A549 (cell line): ENCODE measurements at regions not wholly inside any gene's neighbourhood (a gene's known extent, or its start where the extent isn't known, plus 50 kb on each side); places are given as distances from the start of the nearest gene placed in this dataset.

ENCODE experiments used
- ATAC-seq, 2 experiments: fragments of 200-7000 bp in 1 of 2; fragments of >200 bp in 1 of 2; cut with Nextera tagmentation in 1 of 2; cut with Tn5 transposase in 1 of 2; 3 replicates each; pipeline versions ENCODE4 v1.8.0 to v1.9.1; 2018 to 2020; ENCODE audit warnings: mild to moderate bottlenecking in 1 of 2, moderate library complexity in 1 of 2
- CTCF ChIA-PET: fragments of 300-600 bp; sonication (Branson Sonifier 250); formaldehyde crosslinking; extraction: SDS; loops from one replicate; lab custom pipeline; 2021; ENCODE audit warnings: antibody characterized with exemption, inconsistent platforms; lab: Yijun Ruan, JAX
- POLR2A ChIA-PET: fragments of 350-600 bp; formaldehyde crosslinking; extraction: SDS; loops from one replicate; lab custom pipeline; 2021; ENCODE audit warnings: antibody characterized with exemption, inconsistent platforms; lab: Yijun Ruan, JAX
- DNase-seq, 2 experiments: peaks; one replicate each; pipeline versions ENCODE4 v3.0.0 to v3.0.0-alpha.2; 2011 to 2016; ENCODE audit warnings: low read depth in 1 of 2, low spot score in 1 of 2
- FAIRE-seq: peaks from 2 replicates; lab custom pipeline; 2011; peaks lifted over from hg19 to GRCh38; lab: Jason Lieb, UNC
- H3K27ac ChIP-seq, 2 experiments: fragments of >200 bp; sonication (Bioruptor Twin); formaldehyde crosslinking; 3 replicates each; pipeline ENCODE4 v1.5.1; 2016 to 2017
- H3K4me1 ChIP-seq: fragments of >200 bp; sonication (Bioruptor Twin); formaldehyde crosslinking; 3 replicates; pipeline ENCODE4 v1.6.1; 2016
- H3K4me2 ChIP-seq: fragments of >200 bp; sonication (Bioruptor Twin); formaldehyde crosslinking; 3 replicates; pipeline ENCODE4 v1.6.1; 2016
- H3K4me3 ChIP-seq: fragments of >200 bp; sonication (Bioruptor Twin); formaldehyde crosslinking; 3 replicates; pipeline ENCODE4 v1.5.1; 2016
- H3K9me3 ChIP-seq: fragments of >200 bp; sonication (Bioruptor Twin); formaldehyde crosslinking; 3 replicates; pipeline ENCODE4 v1.6.1; 2016
- BHLHE40 ChIP-seq: IDR thresholded peaks from 2 replicates; pipeline ENCODE4 v1.6.1; 2012; ENCODE audit warnings: low read depth, low read length, inconsistent platforms
- CHD2 ChIP-seq: fragments of 150-350 bp; IDR thresholded peaks from 2 replicates; pipeline ENCODE4 v1.6.1; 2014; ENCODE audit warnings: low read length; ENCODE audit not compliant: partially characterized antibody
- ELK1 ChIP-seq: fragments of 150-350 bp; IDR thresholded peaks from 2 replicates; pipeline ENCODE4 v1.6.1; 2014; ENCODE audit warnings: low read depth, mild to moderate bottlenecking, low read length
- FOSL2 ChIP-seq, 2 experiments: fragments of 450-650 bp in 1 of 2; fragments of >200 bp in 1 of 2; sonication (Bioruptor Twin) in 1 of 2; formaldehyde crosslinking; IDR thresholded peaks; 2 replicates each; pipeline versions ENCODE4 v1.5.0 to v1.6.1; 2016 to 2020; ENCODE audit warnings: mild to moderate bottlenecking in 1 of 2, moderate library complexity in 1 of 2
- HDAC2 ChIP-seq: fragments of 200-600 bp; sonication (generic); IDR thresholded peaks from 2 replicates; pipeline ENCODE4 v1.6.1; 2016
- HEYL ChIP-seq: fragments of 250-450 bp; sonication (Bioruptor Pico); IDR thresholded peaks from 2 replicates; pipeline ENCODE4 v1.8.0; 2021; ENCODE audit warnings: mild to moderate bottlenecking, moderate library complexity
- HOXB5 ChIP-seq: fragments of 250-450 bp; sonication (Bioruptor Pico); IDR thresholded peaks from 2 replicates; pipeline ENCODE4 v1.5.0; 2020; ENCODE audit warnings: mild to moderate bottlenecking, moderate library complexity
- JUN ChIP-seq, 2 experiments: fragments of >200 bp; sonication (Bioruptor Twin); formaldehyde crosslinking; IDR thresholded peaks; 2 replicates in 1 of 2; 3 replicates in 1 of 2; pipeline ENCODE4 v1.6.1; 2016 to 2017
- MAFK ChIP-seq: fragments of 450-650 bp; IDR thresholded peaks from 2 replicates; pipeline ENCODE4 v1.6.1; 2014; ENCODE audit not compliant: partially characterized antibody
- MAX ChIP-seq: IDR thresholded peaks from 2 replicates; pipeline ENCODE4 v1.6.1; 2012
- MAZ ChIP-seq: fragments of 150-350 bp; IDR thresholded peaks from 2 replicates; pipeline ENCODE4 v1.6.1; 2014; ENCODE audit warnings: antibody characterized with exemption, low read depth, low read length, borderline replicate concordance
- NFE2L2 ChIP-seq: fragments of 150-350 bp; conservative IDR thresholded peaks from 2 replicates; pipeline ENCODE4 v1.6.1; 2014; ENCODE audit warnings: low read length
- NPAS2 ChIP-seq: fragments of 250-450 bp; sonication (Bioruptor Pico); IDR thresholded peaks from 2 replicates; pipeline ENCODE4 v1.8.0; 2022; ENCODE audit warnings: mild to moderate bottlenecking, moderate library complexity, borderline replicate concordance
- POLR2AphosphoS2 ChIP-seq: conservative IDR thresholded peaks from 2 replicates; pipeline ENCODE4 v1.6.1; 2012; ENCODE audit warnings: low read length, improper control_type of control experiment, inconsistent platforms
- RARB ChIP-seq: fragments of 250-450 bp; sonication (Bioruptor Pico); IDR thresholded peaks from 2 replicates; pipeline ENCODE4 v1.8.0; 2021; ENCODE audit warnings: mild to moderate bottlenecking, moderate library complexity
- RNF2 ChIP-seq: fragments of 200-600 bp; sonication (generic); IDR thresholded peaks from 2 replicates; pipeline ENCODE4 v1.6.1; 2016; ENCODE audit warnings: low read depth, mild to moderate bottlenecking, antibody characterized with exemption, moderate library complexity, borderline replicate concordance
- TP53 ChIP-seq: fragments of 250-450 bp; sonication (Bioruptor Pico); IDR thresholded peaks from 2 replicates; pipeline ENCODE4 v1.5.0; 2021; ENCODE audit warnings: mild to moderate bottlenecking, moderate library complexity
- ZNF302 ChIP-seq: fragments of 250-450 bp; sonication (Bioruptor Pico); IDR thresholded peaks from 2 replicates; pipeline ENCODE4 v1.9.0; 2021; ENCODE audit warnings: inconsistent platforms, mild to moderate bottlenecking, moderate library complexity
- WGBS: methylation state at CpG from one replicate; pipeline ENCODE4 v1.1.6; 2017; ENCODE audit errors: missing lambda C conversion rate; 5-methylcytosine and 5-hydroxymethylcytosine counted together
- TF ChIP-seq, protein P1 (sequence below): IDR thresholded peaks from 2 replicates; pipeline ENCODE4 v1.6.1; 2012
- TF ChIP-seq, protein P2 (sequence below): fragments of >200 bp; sonication (Bioruptor Twin); formaldehyde crosslinking; IDR thresholded peaks from 3 replicates; pipeline ENCODE4 v1.6.1; 2016
- TF ChIP-seq, protein P3 (sequence below): fragments of 250-450 bp; sonication (Bioruptor Pico); IDR thresholded peaks from 2 replicates; pipeline ENCODE4 v1.5.0; 2021; ENCODE audit warnings: mild to moderate bottlenecking, moderate library complexity, borderline replicate concordance
- TF ChIP-seq, protein P4 (sequence below): fragments of >200 bp; sonication (Bioruptor Twin); formaldehyde crosslinking; IDR thresholded peaks from 3 replicates; pipeline ENCODE4 v1.5.1; 2016

GRCh38 chr16:80477838-80478237, 63.0 kb upstream of the DYNLRB2 start:
- H3K27ac ChIP-seq: no peak overlapping the region
- ChIA-PET CTCF (interaction anchor here (4.2 kb wide), 1 partner anchor 11 kb away, joined by 23 read pairs; no protein-coding TSS in a partner anchor), POLR2A (no interaction called here)
- ATAC-seq (no peak), FAIRE-seq (no peak), DNase-seq (no peak)
- no peak overlapping the region for H3K4me3 ChIP-seq
- WGBS: 38% methylated on average over 2 of the region's 2 CpGs
- no peaks in the 10 kb centered on the region for H3K9me3 ChIP-seq
- no peaks in the 10 kb centered on the region for H3K4me1 ChIP-seq
- H3K4me2 ChIP-seq: no peak overlapping the region
- TF ChIP-seq POLR2AphosphoS2 (no peak), CHD2 (no peak), MAX (no peak), RARB (no peak), TP53 (CRISPR knock-in tag) (no peak), BHLHE40 (no peak), NFE2L2 (no peak), MAFK (no peak), HDAC2 (no peak), HEYL (CRISPR knock-in tag) (no peak), HOXB5 (CRISPR knock-in tag) (no peak), ZNF302 (CRISPR knock-in tag) (no peak)
- TF ChIP-seq, protein P1, sequence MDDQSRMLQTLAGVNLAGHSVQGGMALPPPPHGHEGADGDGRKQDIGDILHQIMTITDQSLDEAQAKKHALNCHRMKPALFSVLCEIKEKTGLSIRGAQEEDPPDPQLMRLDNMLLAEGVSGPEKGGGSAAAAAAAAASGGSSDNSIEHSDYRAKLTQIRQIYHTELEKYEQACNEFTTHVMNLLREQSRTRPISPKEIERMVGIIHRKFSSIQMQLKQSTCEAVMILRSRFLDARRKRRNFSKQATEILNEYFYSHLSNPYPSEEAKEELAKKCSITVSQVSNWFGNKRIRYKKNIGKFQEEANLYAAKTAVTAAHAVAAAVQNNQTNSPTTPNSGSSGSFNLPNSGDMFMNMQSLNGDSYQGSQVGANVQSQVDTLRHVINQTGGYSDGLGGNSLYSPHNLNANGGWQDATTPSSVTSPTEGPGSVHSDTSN: no peak

DNA sequence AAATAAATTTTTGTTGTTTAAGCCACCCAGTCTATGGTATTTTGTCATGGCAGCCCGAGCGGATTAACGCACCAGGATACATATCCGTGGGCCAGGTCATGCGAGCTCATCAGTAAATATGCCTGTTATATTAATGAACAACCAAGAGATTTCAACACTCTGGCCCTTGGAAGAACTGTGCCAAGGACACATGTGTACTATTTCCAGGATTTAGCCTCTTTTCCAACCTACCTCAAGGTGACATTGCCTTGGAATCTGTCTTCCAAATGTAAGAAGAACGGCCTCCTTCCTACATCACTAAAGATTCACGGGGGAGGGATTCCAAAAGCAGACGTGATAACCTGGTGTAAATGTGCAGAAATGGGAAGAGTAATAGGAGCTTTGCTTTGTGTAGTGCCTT, 72.8 kb upstream of the DYNLRB2 start:
- CTCF ChIA-PET: interaction anchor here (0.7 kb wide), 1 partner anchor 11 kb away, joined by 3 read pairs; no protein-coding TSS in a partner anchor
- Histone ChIP-seq H3K9me3 (no peaks in the 10 kb centered on the region), H3K4me1 (no peaks in the 10 kb centered on the region)
- FAIRE-seq: no peak
- no peak for TF ChIP-seq RNF2
- no peak for TF ChIP-seq NPAS2 (CRISPR knock-in tag)
- TF ChIP-seq MAZ: no peak
- TF ChIP-seq, protein P2, sequence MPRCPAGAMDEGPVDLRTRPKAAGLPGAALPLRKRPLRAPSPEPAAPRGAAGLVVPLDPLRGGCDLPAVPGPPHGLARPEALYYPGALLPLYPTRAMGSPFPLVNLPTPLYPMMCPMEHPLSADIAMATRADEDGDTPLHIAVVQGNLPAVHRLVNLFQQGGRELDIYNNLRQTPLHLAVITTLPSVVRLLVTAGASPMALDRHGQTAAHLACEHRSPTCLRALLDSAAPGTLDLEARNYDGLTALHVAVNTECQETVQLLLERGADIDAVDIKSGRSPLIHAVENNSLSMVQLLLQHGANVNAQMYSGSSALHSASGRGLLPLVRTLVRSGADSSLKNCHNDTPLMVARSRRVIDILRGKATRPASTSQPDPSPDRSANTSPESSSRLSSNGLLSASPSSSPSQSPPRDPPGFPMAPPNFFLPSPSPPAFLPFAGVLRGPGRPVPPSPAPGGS: no peak
- TF ChIP-seq, protein P3, sequence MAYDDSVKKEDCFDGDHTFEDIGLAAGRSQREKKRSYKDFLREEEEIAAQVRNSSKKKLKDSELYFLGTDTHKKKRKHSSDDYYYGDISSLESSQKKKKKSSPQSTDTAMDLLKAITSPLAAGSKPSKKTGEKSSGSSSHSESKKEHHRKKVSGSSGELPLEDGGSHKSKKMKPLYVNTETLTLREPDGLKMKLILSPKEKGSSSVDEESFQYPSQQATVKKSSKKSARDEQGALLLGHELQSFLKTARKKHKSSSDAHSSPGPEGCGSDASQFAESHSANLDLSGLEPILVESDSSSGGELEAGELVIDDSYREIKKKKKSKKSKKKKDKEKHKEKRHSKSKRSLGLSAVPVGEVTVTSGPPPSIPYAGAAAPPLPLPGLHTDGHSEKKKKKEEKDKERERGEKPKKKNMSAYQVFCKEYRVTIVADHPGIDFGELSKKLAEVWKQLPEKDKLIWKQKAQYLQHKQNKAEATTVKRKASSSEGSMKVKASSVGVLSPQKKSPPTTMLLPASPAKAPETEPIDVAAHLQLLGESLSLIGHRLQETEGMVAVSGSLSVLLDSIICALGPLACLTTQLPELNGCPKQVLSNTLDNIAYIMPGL: no peak
- TF ChIP-seq CHD2: no peak
- TF ChIP-seq ELK1: no peak
- TF ChIP-seq, protein P4, sequence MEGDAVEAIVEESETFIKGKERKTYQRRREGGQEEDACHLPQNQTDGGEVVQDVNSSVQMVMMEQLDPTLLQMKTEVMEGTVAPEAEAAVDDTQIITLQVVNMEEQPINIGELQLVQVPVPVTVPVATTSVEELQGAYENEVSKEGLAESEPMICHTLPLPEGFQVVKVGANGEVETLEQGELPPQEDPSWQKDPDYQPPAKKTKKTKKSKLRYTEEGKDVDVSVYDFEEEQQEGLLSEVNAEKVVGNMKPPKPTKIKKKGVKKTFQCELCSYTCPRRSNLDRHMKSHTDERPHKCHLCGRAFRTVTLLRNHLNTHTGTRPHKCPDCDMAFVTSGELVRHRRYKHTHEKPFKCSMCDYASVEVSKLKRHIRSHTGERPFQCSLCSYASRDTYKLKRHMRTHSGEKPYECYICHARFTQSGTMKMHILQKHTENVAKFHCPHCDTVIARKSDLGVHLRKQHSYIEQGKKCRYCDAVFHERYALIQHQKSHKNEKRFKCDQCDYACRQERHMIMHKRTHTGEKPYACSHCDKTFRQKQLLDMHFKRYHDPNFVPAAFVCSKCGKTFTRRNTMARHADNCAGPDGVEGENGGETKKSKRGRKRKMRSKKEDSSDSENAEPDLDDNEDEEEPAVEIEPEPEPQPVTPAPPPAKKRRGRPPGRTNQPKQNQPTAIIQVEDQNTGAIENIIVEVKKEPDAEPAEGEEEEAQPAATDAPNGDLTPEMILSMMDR: no peak
- TF ChIP-seq JUN (IDR thresholded peaks at IDR 0.05): no peak
- no peak for TF ChIP-seq FOSL2 (IDR thresholded peaks at IDR 0.05)
- TF ChIP-seq FOSL2 (CRISPR knock-in tag; IDR thresholded peaks at IDR 0.05): no peak
- TF ChIP-seq NFE2L2: no peak
- TF ChIP-seq, all 56 proteins: peak for 0
- POLR2A ChIA-PET: no interaction called here
- Histone ChIP-seq H3K27ac (no peak overlapping the region), H3K4me2 (no peak overlapping the region), H3K4me3 (no peak overlapping the region)
- ATAC-seq (no peak), DNase-seq (no peak)
- WGBS: 44% methylated on average over 8 of the region's 8 CpGs
